Right lobe of liver (tissue), 6 donors: ENCODE measurements at regions not wholly inside any gene's neighbourhood (a gene's known extent, or its start where the extent isn't known, plus 50 kb on each side); places are given as distances from the start of the nearest gene placed in this dataset.

ENCODE experiments used
- ATAC-seq, 4 donors: fragments of 200-7000 bp; cut with Tn5 transposase; one replicate each; pipeline ENCODE4 v1.9.1; 2020; ENCODE audit warnings: mild to moderate bottlenecking in 4 of 4, moderate library complexity in 4 of 4
- DNase-seq, 3 donors: peaks; one replicate each; pipeline ENCODE4 v3.0.0-alpha.2; 2020
- H3K27ac ChIP-seq, 3 donors: fragments of 200-600 bp; one replicate each; pipeline ENCODE4 v1.8.0; 2022
- H3K27me3 ChIP-seq, 2 donors: fragments of 200-600 bp; one replicate each; pipeline ENCODE4 v1.8.0; 2022
- H3K36me3 ChIP-seq, 4 donors: fragments of 200-600 bp; sonication (generic) in 1 of 4; one replicate each; pipeline versions ENCODE4 v1.5.1 to v1.8.0; 2017 to 2022; ENCODE audit warnings: control low read depth in 1 of 4
- H3K4me1 ChIP-seq, 4 donors: fragments of 200-600 bp; sonication (generic) in 1 of 4; one replicate each; pipeline versions ENCODE4 v1.5.1 to v1.8.0; 2017 to 2022; ENCODE audit warnings: control low read depth in 1 of 4
- H3K4me3 ChIP-seq, 3 donors: fragments of 200-600 bp; one replicate each; pipeline ENCODE4 v1.8.0; 2022
- H3K9me3 ChIP-seq, 4 donors: fragments of 200-600 bp; sonication (generic) in 1 of 4; one replicate each; pipeline versions ENCODE4 v1.5.1 to v1.8.0; 2017 to 2022; ENCODE audit warnings: control low read depth in 1 of 4
- CTCF ChIP-seq, 4 donors: fragments of 200-600 bp in 3 of 4; fragments of 450-650 bp in 1 of 4; IDR thresholded peaks; one replicate each; pipeline versions ENCODE4 v1.5.1 to v1.8.0; 2016 to 2022; ENCODE audit warnings: antibody characterized with exemption in 4 of 4, mild to moderate bottlenecking in 2 of 4
- POLR2A ChIP-seq: fragments of 450-650 bp; IDR thresholded peaks from one replicate; pipeline ENCODE4 v1.6.1; 2017; ENCODE audit warnings: antibody characterized with exemption, mild to moderate bottlenecking
- WGBS: methylation state at CpG from one replicate; pipeline ENCODE4 v1.1.6; 2018; ENCODE audit warnings: low coverage, low lambda C conversion rate; ENCODE audit not compliant: insufficient coverage; ENCODE audit errors: missing lambda C conversion rate; 5-methylcytosine and 5-hydroxymethylcytosine counted together
- intact Hi-C, 2 donors: fragments of 100-400 bp; cut with DNase I; formaldehyde crosslinking; loops; one replicate each; pipeline versions ENCODE4 v1.11.2 to v1.14.1; 2022
- donor health status: DM: no; HTN: yes; CAD: no.
- donor health status: DM: no; HTN: no; CAD: no.
- donor health status: DM: no; HTN: no; CAD: no.
- donor health status: DM: no; HTN: yes; CAD: no.
- donor health status: DM: no; HTN: yes; CAD: no.

GRCh38 chr2:16612490-16612889 is 53.1 kb downstream of the CYRIA start:
- H3K4me1 ChIP-seq, result peaks cover 0 to 13% (median 3%) of the 10 kb centered on the region in 4 donors
- ATAC-seq, result no peak
- H3K36me3 ChIP-seq, result no peaks in the 10 kb centered on the region
- DNase-seq, result no peak
- intact Hi-C loops, result loop anchor here in 1 of 2 donors (5.0 kb wide), 1 partner anchor 145 kb away; no protein-coding TSS in a partner anchor
- H3K27me3 ChIP-seq, result no peaks in the 10 kb centered on the region
- no peak for TF ChIP-seq CTCF (IDR thresholded peaks at IDR 0.05)
- TF ChIP-seq POLR2A, result no peak
- H3K27ac ChIP-seq, result no peak overlapping the region
- H3K9me3 ChIP-seq, result no peaks in the 10 kb centered on the region
- no peak overlapping the region for H3K4me3 ChIP-seq
- 72% methylated on average over 2 of the region's 4 CpGs for whole genome bisulfite sequencing

GRCh38 chr2:16609786-16610185 is 55.8 kb downstream of the CYRIA start:
- H3K36me3 ChIP-seq, result no peaks in the 10 kb centered on the region
- no peaks in the 10 kb centered on the region for H3K9me3 ChIP-seq
- H3K4me1 ChIP-seq, result peaks cover 0 to 13% (median 3%) of the 10 kb centered on the region in 4 donors
- ATAC-seq, result no peak
- intact Hi-C loops, result loop anchor here in 1 of 2 donors (5.0 kb wide), 1 partner anchor 148 kb away; no protein-coding TSS in a partner anchor
- H3K4me3 ChIP-seq, result no peak overlapping the region
- no peak for TF ChIP-seq CTCF (IDR thresholded peaks at IDR 0.05)
- TF ChIP-seq POLR2A, result no peak
- WGBS, result 65% methylated on average over 3 of the region's 3 CpGs
- no peak for DNase-seq
- H3K27ac ChIP-seq, result no peak overlapping the region
- no peaks in the 10 kb centered on the region for H3K27me3 ChIP-seq

- peak; percentile 80 to 92 (median 88) for TF ChIP-seq CTCF (IDR thresholded peaks at IDR 0.05)
- TF ChIP-seq POLR2A, result no peak
- intact Hi-C loops, result no loop called here
- no peak overlapping the region for H3K27ac ChIP-seq
Observed at GRCh38 chr2:16608661-16609643, 56.7 kb downstream of the CYRIA start.

GRCh38 chr2:16607301-16607700 is 58.3 kb downstream of the CYRIA start:
- intact Hi-C loops, result no loop called here
- 71% methylated on average over 6 of the region's 7 CpGs for WGBS

More at GRCh38 chr2:16608661-16609643, 56.7 kb downstream of the CYRIA start:
- H3K36me3 ChIP-seq, result no peaks in the 10 kb centered on the region
- no peaks in the 10 kb centered on the region for H3K9me3 ChIP-seq
- WGBS, result 3% methylated on average over 16 of the region's 21 CpGs
- peak overlapping the region; percentile 12 to 60 (median 47) for H3K4me3 ChIP-seq
- no peaks in the 10 kb centered on the region for H3K27me3 ChIP-seq
- H3K4me1 ChIP-seq, result peaks cover 0 to 5% (median under 1%) of the 10 kb centered on the region in 4 donors
- ATAC-seq (peak; percentile 93 to 95 (median 95)), DNase-seq (peak; percentile 78 to 84 (median 84))

More at GRCh38 chr2:16607301-16607700, 58.3 kb downstream of the CYRIA start:
- no peak for ATAC-seq
- no peaks in the 10 kb centered on the region for H3K36me3 ChIP-seq
- DNase-seq, result no peak
- no peaks in the 10 kb centered on the region for H3K4me1 ChIP-seq
- H3K27me3 ChIP-seq, result no peaks in the 10 kb centered on the region
- no peaks in the 10 kb centered on the region for H3K9me3 ChIP-seq
- no peak overlapping the region for H3K27ac ChIP-seq
- no peak overlapping the region for H3K4me3 ChIP-seq
- no peak for TF ChIP-seq POLR2A
- no peak for TF ChIP-seq CTCF (IDR thresholded peaks at IDR 0.05)
